Astrocyte (in vitro differentiated cells and primary cell): ENCODE measurements at regions not wholly inside any gene's neighbourhood (a gene's known extent, or its start where the extent isn't known, plus 50 kb on each side); places are given as distances from the start of the nearest gene placed in this dataset.

Source experiments
- EZH2 ChIP-seq: IDR thresholded peaks from 2 replicates; pipeline ENCODE4 v1.6.1; 2012; ENCODE audit warnings: mild to moderate bottlenecking, low read length, inconsistent platforms; ENCODE audit not compliant: insufficient read depth
- TF ChIP-seq, protein P1 (sequence below): IDR thresholded peaks from 2 replicates; pipeline ENCODE4 v1.5.1; 2011; ENCODE audit warnings: low read depth, mild to moderate bottlenecking, inconsistent platforms, low read length, moderate library complexity; ENCODE audit not compliant: insufficient read depth

DNA sequence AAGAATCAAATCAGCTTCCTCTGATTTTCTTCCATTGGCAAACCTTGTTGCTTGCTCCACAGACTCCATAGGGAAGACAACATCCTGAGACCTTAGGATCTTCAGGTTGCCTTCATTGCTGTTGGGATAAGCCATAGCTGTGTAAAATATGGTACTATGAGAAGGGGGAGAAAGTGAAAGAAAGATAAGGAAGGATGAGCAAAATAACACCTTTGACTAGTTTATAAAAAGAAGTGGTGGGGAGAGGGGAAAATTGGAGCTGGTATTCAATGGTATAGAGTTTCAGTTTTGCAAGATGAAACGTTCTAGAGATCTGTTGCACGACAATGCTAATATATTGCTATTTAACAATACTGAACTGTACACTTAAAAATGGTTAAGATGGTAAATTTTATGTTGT, 180.4 kb upstream of the PHYHIPL start:
- TF ChIP-seq, protein P1, sequence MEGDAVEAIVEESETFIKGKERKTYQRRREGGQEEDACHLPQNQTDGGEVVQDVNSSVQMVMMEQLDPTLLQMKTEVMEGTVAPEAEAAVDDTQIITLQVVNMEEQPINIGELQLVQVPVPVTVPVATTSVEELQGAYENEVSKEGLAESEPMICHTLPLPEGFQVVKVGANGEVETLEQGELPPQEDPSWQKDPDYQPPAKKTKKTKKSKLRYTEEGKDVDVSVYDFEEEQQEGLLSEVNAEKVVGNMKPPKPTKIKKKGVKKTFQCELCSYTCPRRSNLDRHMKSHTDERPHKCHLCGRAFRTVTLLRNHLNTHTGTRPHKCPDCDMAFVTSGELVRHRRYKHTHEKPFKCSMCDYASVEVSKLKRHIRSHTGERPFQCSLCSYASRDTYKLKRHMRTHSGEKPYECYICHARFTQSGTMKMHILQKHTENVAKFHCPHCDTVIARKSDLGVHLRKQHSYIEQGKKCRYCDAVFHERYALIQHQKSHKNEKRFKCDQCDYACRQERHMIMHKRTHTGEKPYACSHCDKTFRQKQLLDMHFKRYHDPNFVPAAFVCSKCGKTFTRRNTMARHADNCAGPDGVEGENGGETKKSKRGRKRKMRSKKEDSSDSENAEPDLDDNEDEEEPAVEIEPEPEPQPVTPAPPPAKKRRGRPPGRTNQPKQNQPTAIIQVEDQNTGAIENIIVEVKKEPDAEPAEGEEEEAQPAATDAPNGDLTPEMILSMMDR: no peak
- no peak for TF ChIP-seq EZH2
